ENCODE measurements at regions not wholly inside any gene's neighbourhood (a gene's known extent, or its start where the extent isn't known, plus 50 kb on each side); places are given as distances from the start of the nearest gene placed in this dataset.

DNA sequence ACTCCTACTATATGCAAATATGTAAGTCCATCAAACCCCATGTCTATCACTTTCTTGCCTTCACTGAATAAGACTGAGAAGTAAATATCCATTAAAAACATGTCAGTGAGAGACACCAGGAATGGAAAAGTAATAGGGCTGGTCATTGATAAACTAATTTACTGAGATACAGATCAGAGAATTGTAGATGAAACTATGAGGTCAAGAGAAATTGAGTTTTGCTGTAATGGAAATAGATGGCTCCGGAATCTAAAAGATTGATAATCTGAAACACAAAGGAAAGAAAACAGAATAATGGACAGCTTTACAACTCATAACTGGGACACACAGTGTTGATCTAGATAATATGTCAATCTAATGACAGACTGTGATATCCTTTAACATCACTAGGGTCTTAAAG lies 1018.3 kb upstream of the RAG2 start:
- peaks cover 13% of the 10 kb centered on the region for H3K9me3 Mint-ChIP-seq
- no peak for DNase-seq
- H3K27ac Mint-ChIP-seq = no peak overlapping the region
- CTCF ChIA-PET = no interaction called here
- POLR2A ChIA-PET = no interaction called here
- H3K4me1 Mint-ChIP-seq = no peaks in the 10 kb centered on the region
- no peak overlapping the region for H3K4me3 Mint-ChIP-seq
- H3K27me3 Mint-ChIP-seq = no peaks in the 10 kb centered on the region
- H3K36me3 Mint-ChIP-seq (ENCODE audit: low read depth) = no peaks in the 10 kb centered on the region

DNA sequence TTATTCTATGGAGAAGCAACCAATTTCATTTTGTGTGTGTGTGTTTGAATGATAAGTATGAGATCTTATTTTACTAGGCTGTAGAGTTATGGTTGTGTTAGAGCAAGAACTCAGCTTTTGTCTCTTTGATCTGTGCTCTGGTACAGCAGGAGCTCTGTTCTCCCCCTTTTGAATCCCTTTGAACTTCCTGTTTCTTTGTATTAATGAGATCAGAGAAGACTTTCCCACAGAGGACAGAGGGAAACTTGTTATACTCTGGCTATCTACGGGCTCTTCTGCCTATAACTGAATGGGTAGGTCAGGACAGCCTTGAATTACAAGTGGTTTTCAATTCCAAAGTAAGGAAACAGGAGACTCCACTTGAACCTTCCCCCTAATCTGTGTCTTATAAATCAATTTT lies 1015.0 kb upstream of the RAG2 start:
- H3K9me3 Mint-ChIP-seq = peaks cover 4% of the 10 kb centered on the region
- CTCF ChIA-PET = no interaction called here
- no peak overlapping the region for H3K27ac Mint-ChIP-seq
- H3K4me1 Mint-ChIP-seq = no peaks in the 10 kb centered on the region
- H3K4me3 Mint-ChIP-seq = no peak overlapping the region
- H3K27me3 Mint-ChIP-seq = no peaks in the 10 kb centered on the region
- POLR2A ChIA-PET = no interaction called here
- no peaks in the 10 kb centered on the region for H3K36me3 Mint-ChIP-seq (ENCODE audit: low read depth)
- DNase-seq = no peak

- Mint-ChIP-seq H3K27me3 (no peaks in the 10 kb centered on the region), H3K4me1 (no peaks in the 10 kb centered on the region), H3K27ac (no peak overlapping the region), H3K4me3 (no peak overlapping the region), H3K9me3 (peaks cover 2% of the 10 kb centered on the region), H3K36me3 (ENCODE audit: low read depth) (no peaks in the 10 kb centered on the region)
- POLR2A ChIA-PET = no interaction called here
- CTCF ChIA-PET = no interaction called here
- no peak for DNase-seq
These were observed 1014.1 kb upstream of the RAG2 start for GRCh38 chr11:37612146-37612545.

DNA sequence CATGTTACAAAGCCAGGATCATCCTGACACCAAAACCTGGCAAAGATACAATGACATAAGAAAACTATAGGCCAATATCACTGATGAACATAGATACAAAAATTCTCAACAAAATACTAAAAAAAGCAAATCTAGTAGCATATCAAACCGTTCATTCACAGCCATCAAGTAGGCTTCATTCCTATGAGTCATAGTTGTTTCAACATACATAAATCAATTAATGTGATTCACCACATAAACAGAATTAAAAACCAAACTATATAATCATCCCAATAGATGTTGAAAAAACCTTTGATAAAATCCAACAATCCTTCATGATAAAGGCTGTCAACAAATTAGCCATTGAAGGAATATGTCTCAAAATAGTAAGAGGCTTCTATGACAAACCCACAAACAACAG lies 1007.2 kb upstream of the RAG2 start:
- peaks cover 2% of the 10 kb centered on the region for H3K9me3 Mint-ChIP-seq
- ChIA-PET POLR2A (no interaction called here), CTCF (no interaction called here)
- no peaks in the 10 kb centered on the region for H3K4me1 Mint-ChIP-seq
- DNase-seq = no peak
- no peak overlapping the region for H3K27ac Mint-ChIP-seq
- H3K27me3 Mint-ChIP-seq = no peaks in the 10 kb centered on the region
- H3K36me3 Mint-ChIP-seq (ENCODE audit: low read depth) = no peaks in the 10 kb centered on the region
- H3K4me3 Mint-ChIP-seq = no peak overlapping the region

- H3K9me3 Mint-ChIP-seq = peaks cover 2% of the 10 kb centered on the region
- no peak for DNase-seq
- H3K27ac Mint-ChIP-seq = no peak overlapping the region
- H3K4me1 Mint-ChIP-seq = no peaks in the 10 kb centered on the region
- POLR2A ChIA-PET = no interaction called here
- H3K27me3 Mint-ChIP-seq = no peaks in the 10 kb centered on the region
- CTCF ChIA-PET = no interaction called here
- H3K36me3 Mint-ChIP-seq (ENCODE audit: low read depth) = no peaks in the 10 kb centered on the region
- H3K4me3 Mint-ChIP-seq = no peak overlapping the region
These were observed 1000.3 kb upstream of the RAG2 start for GRCh38 chr11:37598381-37598780.

DNA sequence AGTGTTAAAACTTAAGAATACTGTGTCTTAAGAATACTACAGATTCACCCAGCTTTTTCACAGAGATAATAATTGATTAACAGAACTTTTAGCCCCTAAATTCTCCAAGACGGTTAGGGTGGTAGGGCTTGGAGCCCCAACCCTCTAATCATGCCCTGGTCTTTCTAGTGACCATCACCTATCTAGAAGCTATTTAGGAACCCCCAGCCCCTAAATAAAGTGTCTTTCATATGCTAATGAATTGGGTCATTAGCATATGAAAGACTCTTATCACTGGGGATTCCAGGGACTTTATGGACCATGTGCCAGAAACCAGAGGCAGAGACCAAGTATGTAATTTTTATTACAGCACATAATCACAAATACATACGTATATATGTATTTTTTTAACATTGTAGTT lies 999.7 kb upstream of the RAG2 start:
- H3K27me3 Mint-ChIP-seq = no peaks in the 10 kb centered on the region
- no peak for DNase-seq
- H3K36me3 Mint-ChIP-seq (ENCODE audit: low read depth) = no peaks in the 10 kb centered on the region
- H3K9me3 Mint-ChIP-seq = peaks cover 2% of the 10 kb centered on the region
- no peak overlapping the region for H3K4me3 Mint-ChIP-seq
- no peaks in the 10 kb centered on the region for H3K4me1 Mint-ChIP-seq
- no peak overlapping the region for H3K27ac Mint-ChIP-seq
- ChIA-PET POLR2A (no interaction called here), CTCF (no interaction called here)

- CTCF ChIA-PET = no interaction called here
- no peak for DNase-seq
- Mint-ChIP-seq H3K27ac (no peak overlapping the region), H3K4me1 (no peaks in the 10 kb centered on the region), H3K4me3 (no peak overlapping the region), H3K36me3 (ENCODE audit: low read depth) (no peaks in the 10 kb centered on the region), H3K27me3 (no peaks in the 10 kb centered on the region), H3K9me3 (no peaks in the 10 kb centered on the region)
- POLR2A ChIA-PET = no interaction called here
These were observed 997.8 kb upstream of the RAG2 start for GRCh38 chr11:37595845-37596244.

DNA sequence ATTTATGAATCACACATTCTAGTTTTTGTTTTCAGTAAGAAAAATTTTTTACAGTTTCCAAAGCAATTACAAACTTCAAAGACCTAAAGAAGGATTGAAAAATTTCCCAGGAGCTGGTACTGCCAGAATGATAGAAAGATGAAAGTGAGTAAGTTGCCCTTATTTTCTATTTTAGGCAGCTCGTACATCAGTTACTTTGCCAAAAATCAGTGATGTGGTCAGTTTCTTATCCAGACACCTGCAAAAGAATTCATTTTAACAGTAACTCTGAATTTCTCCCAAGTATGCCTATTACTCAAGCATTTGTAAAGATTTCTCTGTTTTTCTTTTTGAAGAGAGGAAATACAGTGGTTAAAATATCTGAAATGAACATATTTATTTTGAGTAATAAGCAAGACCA lies 976.3 kb upstream of the RAG2 start:
- Mint-ChIP-seq H3K4me1 (no peaks in the 10 kb centered on the region), H3K4me3 (no peak overlapping the region), H3K27me3 (no peaks in the 10 kb centered on the region), H3K9me3 (peaks cover 9% of the 10 kb centered on the region), H3K27ac (no peak overlapping the region), H3K36me3 (ENCODE audit: low read depth) (no peaks in the 10 kb centered on the region)
- ChIA-PET CTCF (no interaction called here), POLR2A (no interaction called here)
- no peak for DNase-seq

- ChIA-PET POLR2A (no interaction called here), CTCF (no interaction called here)
- Mint-ChIP-seq H3K4me1 (no peaks in the 10 kb centered on the region), H3K27me3 (no peaks in the 10 kb centered on the region), H3K27ac (no peak overlapping the region), H3K36me3 (ENCODE audit: low read depth) (no peaks in the 10 kb centered on the region), H3K9me3 (peaks cover 5% of the 10 kb centered on the region), H3K4me3 (no peak overlapping the region)
- no peak for DNase-seq
These were observed 974.6 kb upstream of the RAG2 start for GRCh38 chr11:37572491-37573171.

DNA sequence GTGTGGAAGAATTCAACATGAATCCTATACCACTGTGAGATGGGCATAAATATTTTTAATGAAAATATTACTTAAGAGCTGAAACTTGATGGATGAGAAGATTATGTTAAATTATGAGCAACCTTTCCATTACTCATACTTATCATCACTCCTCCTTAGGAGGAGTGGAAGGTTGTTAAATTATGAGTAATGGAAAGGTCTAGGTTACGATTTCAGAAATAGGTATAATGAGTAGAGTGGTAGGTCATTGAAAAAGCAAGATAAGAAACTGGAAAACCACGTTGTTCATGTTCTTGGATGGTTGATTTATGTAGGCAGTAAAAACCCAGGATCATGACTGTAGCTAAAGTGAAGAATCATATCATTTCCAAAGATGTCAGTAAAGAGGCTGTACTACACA lies 973.2 kb upstream of the RAG2 start:
- no peaks in the 10 kb centered on the region for H3K36me3 Mint-ChIP-seq (ENCODE audit: low read depth)
- no peak overlapping the region for H3K4me3 Mint-ChIP-seq
- no peak for DNase-seq
- no peak overlapping the region for H3K27ac Mint-ChIP-seq
- H3K27me3 Mint-ChIP-seq = no peaks in the 10 kb centered on the region
- H3K4me1 Mint-ChIP-seq = no peaks in the 10 kb centered on the region
- POLR2A ChIA-PET = no interaction called here
- H3K9me3 Mint-ChIP-seq = peaks cover 5% of the 10 kb centered on the region
- CTCF ChIA-PET = no interaction called here

- Mint-ChIP-seq H3K27me3 (no peaks in the 10 kb centered on the region), H3K9me3 (peaks cover 3% of the 10 kb centered on the region)
These were observed 963.0 kb upstream of the RAG2 start for GRCh38 chr11:37560991-37561390.

GRCh38 chr11:37560346-37560745 lies 962.3 kb upstream of the RAG2 start:
- DNase-seq = no peak
- POLR2A ChIA-PET = no interaction called here
- Mint-ChIP-seq H3K9me3 (peaks cover 3% of the 10 kb centered on the region), H3K27me3 (no peaks in the 10 kb centered on the region), H3K36me3 (ENCODE audit: low read depth) (no peaks in the 10 kb centered on the region), H3K27ac (no peak overlapping the region), H3K4me1 (no peaks in the 10 kb centered on the region), H3K4me3 (no peak overlapping the region)
- CTCF ChIA-PET = no interaction called here

More at GRCh38 chr11:37560991-37561390, 963.0 kb upstream of the RAG2 start:
- no peak overlapping the region for H3K4me3 Mint-ChIP-seq
- H3K4me1 Mint-ChIP-seq = no peaks in the 10 kb centered on the region
- ChIA-PET CTCF (no interaction called here), POLR2A (no interaction called here)
- DNase-seq = no peak
- no peak overlapping the region for H3K27ac Mint-ChIP-seq
- no peaks in the 10 kb centered on the region for H3K36me3 Mint-ChIP-seq (ENCODE audit: low read depth)

- DNase-seq = no peak
- Mint-ChIP-seq H3K27ac (no peak overlapping the region), H3K4me3 (no peak overlapping the region), H3K27me3 (no peaks in the 10 kb centered on the region), H3K4me1 (no peaks in the 10 kb centered on the region), H3K36me3 (ENCODE audit: low read depth) (no peaks in the 10 kb centered on the region), H3K9me3 (peaks cover 3% of the 10 kb centered on the region)
- POLR2A ChIA-PET = no interaction called here
- CTCF ChIA-PET = no interaction called here
These were observed 960.7 kb upstream of the RAG2 start for GRCh38 chr11:37558619-37559210.

DNA sequence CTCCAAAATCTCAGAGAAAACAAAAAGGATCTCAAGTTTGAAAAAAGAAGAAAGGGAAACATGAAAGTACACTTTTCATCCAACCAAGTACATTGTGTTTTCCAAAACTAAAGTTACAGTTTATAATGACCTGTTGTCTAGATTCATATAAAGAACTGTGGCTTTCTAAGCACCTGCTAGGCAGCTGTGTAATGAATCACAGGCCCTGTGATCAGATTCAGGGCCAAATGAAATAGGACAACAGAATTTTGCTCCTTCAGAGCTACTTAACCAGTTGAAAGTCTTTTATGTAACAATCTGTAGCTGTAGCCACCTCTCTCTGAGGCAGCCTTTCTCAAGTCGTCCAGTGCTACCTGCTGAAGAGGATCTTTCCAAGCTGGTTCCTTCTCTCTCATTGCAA lies 960.0 kb upstream of the RAG2 start:
- no peak for DNase-seq
- Mint-ChIP-seq H3K27me3 (no peaks in the 10 kb centered on the region), H3K27ac (no peak overlapping the region), H3K36me3 (ENCODE audit: low read depth) (no peaks in the 10 kb centered on the region), H3K4me1 (no peaks in the 10 kb centered on the region), H3K4me3 (no peak overlapping the region), H3K9me3 (peaks cover 3% of the 10 kb centered on the region)
- CTCF ChIA-PET = no interaction called here
- POLR2A ChIA-PET = no interaction called here
